A673 (cell line): ENCODE measurements at regions not wholly inside any gene's neighbourhood (a gene's known extent, or its start where the extent isn't known, plus 50 kb on each side); places are given as distances from the start of the nearest gene placed in this dataset.

Experiments
- BruUV-seq: library from RNA; stranded (reverse); fragments of 400-500 nt; replicated peaks from 2 replicates; lab custom pipeline; 2021; lab: Mats Ljungman, UMichigan
- CTCF ChIA-PET: fragments of 300-600 bp; sonication (Branson Sonifier 250); formaldehyde crosslinking; loops from one replicate; lab custom pipeline; 2022; ENCODE audit warnings: antibody characterized with exemption; lab: Charles Lee
- POLR2A ChIA-PET: fragments of 300-600 bp; sonication (Branson Sonifier 250); formaldehyde crosslinking; loops from one replicate; lab custom pipeline; 2022; ENCODE audit warnings: antibody characterized with exemption; ENCODE audit not compliant: low non-redundant PET; lab: Charles Lee
- DNase-seq: peaks from one replicate; pipeline ENCODE4 v3.0.0-alpha.2; 2015; ENCODE audit warnings: low spot score
- H3K27ac ChIP-seq: fragments of 200-600 bp; sonication (generic); 2 replicates; pipeline ENCODE4 v1.5.1; 2016; ENCODE audit warnings: mixed run types, low read depth, mild to moderate bottlenecking, mixed read lengths, antibody characterized with exemption, low read length; ENCODE audit not compliant: poor library complexity, severe bottlenecking
- H3K27me3 ChIP-seq: fragments of 200-600 bp; sonication (generic); replicated peaks from 2 replicates; pipeline ENCODE4 v1.6.1; 2017; ENCODE audit warnings: mixed run types, low read depth, mild to moderate bottlenecking, mixed read lengths, antibody characterized with exemption, low read length; ENCODE audit not compliant: insufficient read depth, poor library complexity
- H3K36me3 ChIP-seq: fragments of 200-600 bp; sonication (generic); 2 replicates; pipeline ENCODE4 v1.6.1; 2016; ENCODE audit warnings: mixed run types, mild to moderate bottlenecking, mixed read lengths, antibody characterized with exemption, low read length; ENCODE audit not compliant: insufficient read depth, poor library complexity, severe bottlenecking
- H3K4me1 ChIP-seq: fragments of 200-600 bp; sonication (generic); 2 replicates; pipeline ENCODE4 v1.6.1; 2017; ENCODE audit warnings: mixed run types, mild to moderate bottlenecking, mixed read lengths, antibody characterized with exemption, low read length; ENCODE audit not compliant: insufficient read depth, poor library complexity, severe bottlenecking
- H3K4me3 ChIP-seq: fragments of 200-600 bp; sonication (generic); 2 replicates; pipeline ENCODE4 v1.5.1; 2016; ENCODE audit warnings: low read depth, mixed run types, mild to moderate bottlenecking, mixed read lengths, low read length; ENCODE audit not compliant: poor library complexity, severe bottlenecking
- H3K9me3 ChIP-seq: fragments of 200-600 bp; sonication (generic); 2 replicates; pipeline ENCODE4 v1.6.1; 2016; ENCODE audit warnings: mixed run types, low read depth, mild to moderate bottlenecking, mixed read lengths, antibody characterized with exemption, low read length; ENCODE audit not compliant: poor library complexity, severe bottlenecking
- EZH2 ChIP-seq: fragments of 200-600 bp; sonication (generic); IDR thresholded peaks from 2 replicates; pipeline ENCODE4 v1.6.1; 2017; ENCODE audit warnings: borderline replicate concordance, low read depth, mild to moderate bottlenecking, mixed read lengths, antibody characterized with exemption, low read length; ENCODE audit not compliant: poor library complexity, severe bottlenecking
- intact Hi-C: fragments of 100-400 bp; cut with micrococcal nuclease; formaldehyde crosslinking; loops from one replicate; pipeline ENCODE4 v1.10.0; 2022; ENCODE audit not compliant: unreplicated experiment
- TF ChIP-seq, protein P1 (sequence below): fragments of 300-800, 200-600 bp; sonication (generic); conservative IDR thresholded peaks from 2 replicates; pipeline ENCODE4 v1.5.1; 2017; ENCODE audit warnings: low read depth, mild to moderate bottlenecking, antibody characterized with exemption, low read length, moderate library complexity, mixed read lengths

GRCh38 chr22:49046000-49046545 is 781.6 kb downstream of the BRD1 start:
- Histone ChIP-seq H3K4me3 (no peak overlapping the region), H3K36me3 (no peaks in the 10 kb centered on the region), H3K4me1 (peaks cover 32% of the 10 kb centered on the region), H3K27ac (peak overlapping the region; percentile 53), H3K9me3 (no peaks in the 10 kb centered on the region), H3K27me3 (no peaks in the 10 kb centered on the region)
- CTCF ChIA-PET = interaction anchor here (0.6 to 1.8 kb wide), 6 partner anchors 167 to 587 kb away, joined by 3 to 42 read pairs (median 4); no protein-coding TSS in a partner anchor
- BruUV-seq = no TSS peak
- no peak for DNase-seq
- intact Hi-C loops = loop anchor here (1.0 to 10.0 kb wide), 4 partner anchors 174 to 586 kb away; no protein-coding TSS in a partner anchor
- POLR2A ChIA-PET = no interaction called here
- TF ChIP-seq EZH2 = no peak
- TF ChIP-seq, protein P1, sequence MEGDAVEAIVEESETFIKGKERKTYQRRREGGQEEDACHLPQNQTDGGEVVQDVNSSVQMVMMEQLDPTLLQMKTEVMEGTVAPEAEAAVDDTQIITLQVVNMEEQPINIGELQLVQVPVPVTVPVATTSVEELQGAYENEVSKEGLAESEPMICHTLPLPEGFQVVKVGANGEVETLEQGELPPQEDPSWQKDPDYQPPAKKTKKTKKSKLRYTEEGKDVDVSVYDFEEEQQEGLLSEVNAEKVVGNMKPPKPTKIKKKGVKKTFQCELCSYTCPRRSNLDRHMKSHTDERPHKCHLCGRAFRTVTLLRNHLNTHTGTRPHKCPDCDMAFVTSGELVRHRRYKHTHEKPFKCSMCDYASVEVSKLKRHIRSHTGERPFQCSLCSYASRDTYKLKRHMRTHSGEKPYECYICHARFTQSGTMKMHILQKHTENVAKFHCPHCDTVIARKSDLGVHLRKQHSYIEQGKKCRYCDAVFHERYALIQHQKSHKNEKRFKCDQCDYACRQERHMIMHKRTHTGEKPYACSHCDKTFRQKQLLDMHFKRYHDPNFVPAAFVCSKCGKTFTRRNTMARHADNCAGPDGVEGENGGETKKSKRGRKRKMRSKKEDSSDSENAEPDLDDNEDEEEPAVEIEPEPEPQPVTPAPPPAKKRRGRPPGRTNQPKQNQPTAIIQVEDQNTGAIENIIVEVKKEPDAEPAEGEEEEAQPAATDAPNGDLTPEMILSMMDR = no peak

GRCh38 chr22:49045276-49045675 is 782.4 kb downstream of the BRD1 start:
- no TSS peak for BruUV-seq
- H3K36me3 ChIP-seq = no peaks in the 10 kb centered on the region
- H3K27ac ChIP-seq = peak overlapping the region; percentile 24
- POLR2A ChIA-PET = no interaction called here
- H3K9me3 ChIP-seq = no peaks in the 10 kb centered on the region
- no peak overlapping the region for H3K4me3 ChIP-seq
- CTCF ChIA-PET = interaction anchor here (1.1 to 1.8 kb wide), 2 partner anchors 259 to 262 kb away, joined by 4 to 42 read pairs; no protein-coding TSS in a partner anchor
- no peak for DNase-seq
- peaks cover 32% of the 10 kb centered on the region for H3K4me1 ChIP-seq
- H3K27me3 ChIP-seq = no peaks in the 10 kb centered on the region
- no peak for TF ChIP-seq EZH2
- TF ChIP-seq, protein P1 = no peak
- intact Hi-C loops = loop anchor here (5.0 to 10.0 kb wide), 3 partner anchors 173 to 587 kb away; no protein-coding TSS in a partner anchor

GRCh38 chr22:49044776-49045175 is 782.9 kb downstream of the BRD1 start:
- H3K27me3 ChIP-seq = no peaks in the 10 kb centered on the region
- H3K27ac ChIP-seq = peak overlapping the region; percentile 24
- ChIA-PET CTCF (no interaction called here), POLR2A (no interaction called here)
- DNase-seq = no peak
- H3K9me3 ChIP-seq = no peaks in the 10 kb centered on the region
- intact Hi-C loops = loop anchor here (5.0 to 10.0 kb wide), 3 partner anchors 172 to 588 kb away; no protein-coding TSS in a partner anchor
- no TSS peak for BruUV-seq
- TF ChIP-seq, protein P1 = no peak
- no peak for TF ChIP-seq EZH2
- H3K36me3 ChIP-seq = no peaks in the 10 kb centered on the region
- no peak overlapping the region for H3K4me3 ChIP-seq
- peaks cover 32% of the 10 kb centered on the region for H3K4me1 ChIP-seq
